CD4-positive, alpha-beta T cell treated with Interleukin-15 for 1 hour (primary cell): ENCODE measurements at regions not wholly inside any gene's neighbourhood (a gene's known extent, or its start where the extent isn't known, plus 50 kb on each side); places are given as distances from the start of the nearest gene placed in this dataset.
A peak's percentile ranks its signal among the peaks of the same experiment; 100 is the strongest.
"Not testable (repeated sequence)": the region's sequence is repeated elsewhere in the genome, so short reads cannot be mapped to it uniquely, and the experiment has no call there.

Source experiments
- DNase-seq: peaks from one replicate; pipeline ENCODE4 v3.0.0-alpha.2; 2020

- DNase-seq: not testable (repeated sequence)
Measured at GRCh38 chr12:9304540-9304939, 96.3 kb upstream of the PZP start.

DNA sequence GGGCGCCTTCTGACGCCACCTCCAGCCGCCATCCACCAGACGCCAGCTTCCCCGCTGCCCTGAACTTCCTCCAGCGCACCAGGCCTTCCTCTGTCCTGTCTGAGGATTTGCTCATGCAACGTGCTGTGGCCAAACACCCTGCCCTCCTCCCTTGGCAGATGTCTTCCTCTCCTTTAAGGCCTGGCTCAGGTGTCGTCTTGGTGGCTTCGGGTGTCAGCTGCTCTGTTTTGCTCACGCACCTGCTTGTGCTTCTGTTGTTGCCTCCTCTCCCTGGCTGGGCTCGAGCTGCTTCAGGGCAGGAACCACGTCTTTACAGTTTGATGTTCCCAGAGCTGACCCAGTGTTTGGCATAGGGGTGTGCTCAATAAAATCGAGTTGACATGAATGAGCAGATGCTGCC, 87.7 kb upstream of the PZP start:
- not testable (repeated sequence) for DNase-seq

GRCh38 chr12:9294072-9294620, 86.0 kb upstream of the PZP start:
- DNase-seq: not testable (repeated sequence)

GRCh38 chr12:9293391-9293790, 85.2 kb upstream of the PZP start:
- not testable (repeated sequence) for DNase-seq

DNA sequence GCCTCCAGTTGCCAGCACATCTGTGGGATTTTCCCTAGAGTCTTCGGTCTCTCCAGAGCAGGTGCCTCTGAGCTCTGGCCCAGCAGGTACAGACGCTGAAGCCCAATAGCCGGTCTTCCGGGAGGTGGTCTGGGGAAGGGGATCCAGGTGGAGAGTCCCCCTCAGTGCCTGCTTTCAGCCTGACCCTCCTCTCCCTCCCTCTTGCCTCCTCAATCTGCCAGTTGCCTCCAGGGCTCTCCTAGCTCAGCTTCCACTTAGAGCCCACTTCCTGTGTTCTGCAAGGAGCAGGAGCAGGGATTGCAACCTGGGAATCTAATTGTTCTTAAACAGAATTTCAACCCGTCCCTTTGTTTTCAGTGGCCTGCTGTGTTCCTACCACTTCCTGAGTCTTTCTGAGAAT, 81.8 kb upstream of the PZP start:
- not testable (repeated sequence) for DNase-seq

DNA sequence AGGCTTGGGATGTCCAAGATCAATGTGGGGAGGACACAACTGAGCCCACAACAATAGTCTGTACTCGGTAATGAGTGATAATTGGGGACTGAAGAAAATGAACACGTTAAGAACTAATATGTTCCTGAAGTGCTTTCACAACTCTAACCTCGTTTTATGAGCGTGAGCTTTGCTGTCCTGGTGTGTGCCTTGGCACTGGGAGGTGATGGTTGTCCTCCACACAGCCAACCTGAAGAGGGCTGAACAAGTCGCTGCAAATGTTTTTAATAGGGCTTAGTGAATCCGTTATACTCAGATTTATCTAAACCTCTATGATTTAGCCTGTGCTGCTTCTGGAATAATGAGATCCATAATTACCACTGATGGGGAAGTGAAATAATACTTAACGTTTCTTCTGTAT, 76.5 kb upstream of the PZP start:
- DNase-seq: not testable (repeated sequence)

DNA sequence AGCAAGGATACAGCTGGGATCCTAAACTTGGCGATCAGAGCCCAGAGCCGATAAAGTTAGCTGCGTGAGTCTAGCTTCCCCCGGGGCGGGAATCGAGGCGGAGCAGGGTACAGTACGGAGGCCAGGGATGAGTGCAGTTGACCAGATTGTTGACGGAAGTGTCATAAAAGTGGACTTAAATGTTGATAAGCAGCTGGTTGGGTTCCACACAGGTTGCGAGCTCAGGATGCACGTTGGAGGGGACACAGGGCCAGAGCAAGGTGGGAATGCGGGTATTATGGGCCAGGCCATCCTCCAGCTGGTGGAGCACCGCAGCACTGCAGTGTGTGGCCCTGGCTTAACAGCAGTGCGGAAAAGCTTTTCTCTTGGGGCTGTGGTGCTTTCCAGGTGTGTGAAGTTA, 76.0 kb upstream of the PZP start:
- peak; percentile 18 for DNase-seq

DNA sequence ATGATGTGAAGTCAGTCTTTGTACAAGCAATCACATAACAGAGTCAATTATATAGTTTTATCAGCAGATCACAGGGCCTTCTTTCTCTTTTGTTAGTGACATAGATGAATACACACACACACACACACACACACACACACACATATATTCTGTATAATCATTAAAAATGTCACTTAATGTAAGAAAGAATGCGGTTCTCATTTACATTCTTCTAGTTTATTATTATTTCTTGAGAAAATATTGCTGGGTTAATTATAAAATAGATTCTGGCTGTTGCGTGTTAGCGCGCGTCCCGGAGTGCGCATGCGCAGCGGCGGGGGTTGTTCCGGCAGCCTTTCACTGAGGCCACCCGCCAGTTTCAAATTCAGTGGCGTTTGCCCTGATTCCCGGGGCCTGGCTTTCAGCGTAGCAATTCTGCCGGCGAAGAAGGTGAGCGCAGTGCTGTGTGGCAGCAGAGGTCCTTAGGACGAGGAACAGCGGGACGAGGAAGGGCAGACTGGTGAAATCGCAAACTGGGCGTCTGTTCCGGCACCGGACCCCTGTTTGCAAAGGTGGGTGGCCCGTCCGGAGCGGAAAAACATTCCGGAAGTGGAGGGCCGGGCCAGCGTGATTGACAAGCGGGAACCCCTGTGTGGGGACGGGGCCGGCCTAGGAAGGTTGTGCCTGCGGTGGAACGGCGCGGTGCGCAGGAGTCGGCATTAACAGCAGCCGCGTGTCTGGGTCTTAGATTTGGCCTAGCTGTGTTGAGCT, 75.3 kb upstream of the PZP start:
- peak; percentile 82 for DNase-seq

DNA sequence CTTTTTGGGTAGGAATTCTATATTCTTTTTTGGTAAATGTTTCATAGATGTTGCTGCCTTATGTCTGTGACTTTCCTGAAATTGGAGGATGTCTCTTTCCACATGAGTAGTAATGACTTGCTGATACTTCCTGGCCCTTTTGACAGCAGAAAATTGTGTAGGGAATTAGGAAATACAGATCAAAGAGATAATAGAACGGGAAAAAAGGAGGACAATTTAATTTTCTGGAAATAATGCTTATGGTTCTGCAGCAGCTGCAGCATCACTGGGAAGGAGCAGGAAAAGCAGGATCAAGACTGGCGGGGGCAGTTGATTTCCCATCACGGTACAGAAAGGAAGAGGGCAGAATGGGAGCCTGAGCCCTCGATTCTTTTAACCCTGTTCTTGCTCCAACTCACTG, 68.8 kb upstream of the PZP start:
- DNase-seq: no peak

- DNase-seq: no peak
Measured at GRCh38 chr12:9273276-9273675, 65.1 kb upstream of the PZP start.

- DNase-seq: no peak
Measured at GRCh38 chr12:9271875-9272274, 63.7 kb upstream of the PZP start.

- no peak for DNase-seq
Measured at GRCh38 chr12:9264546-9264945, 56.4 kb upstream of the PZP start.

GRCh38 chr12:9260931-9261330, 52.7 kb upstream of the PZP start:
- no peak for DNase-seq

- no peak for DNase-seq
Measured at GRCh38 chr12:9258676-9259075, 50.5 kb upstream of the PZP start.
